ENCODE measurements at regions not wholly inside any gene's neighbourhood (a gene's known extent, or its start where the extent isn't known, plus 50 kb on each side); places are given as distances from the start of the nearest gene placed in this dataset.

- in situ Hi-C loops (cut with MboI; ENCODE audit: low sequenced_read_pairs): no loop called here
Observed at GRCh38 chr18:60146220-60146960, 226.2 kb downstream of the MC4R start.

GRCh38 chr18:60145776-60146175 is 226.8 kb downstream of the MC4R start:
- in situ Hi-C loops (cut with MboI; ENCODE audit: low sequenced_read_pairs): no loop called here

- in situ Hi-C loops (cut with MboI; ENCODE audit: low sequenced_read_pairs): no loop called here
Observed at GRCh38 chr18:60134806-60135205, 235.0 kb downstream of the PMAIP1 start.

GRCh38 chr18:60130284-60130683 is 230.5 kb downstream of the PMAIP1 start:
- in situ Hi-C loops (cut with MboI; ENCODE audit: low sequenced_read_pairs): no loop called here

- in situ Hi-C loops (cut with MboI; ENCODE audit: low sequenced_read_pairs): no loop called here
Observed at GRCh38 chr18:60123031-60123430, 223.2 kb downstream of the PMAIP1 start.

- in situ Hi-C loops (cut with MboI; ENCODE audit: low sequenced_read_pairs): no loop called here
Observed at GRCh38 chr18:60122339-60122738, 222.5 kb downstream of the PMAIP1 start.

GRCh38 chr18:60120231-60120750 is 220.5 kb downstream of the PMAIP1 start:
- in situ Hi-C loops (cut with MboI; ENCODE audit: low sequenced_read_pairs): no loop called here

- in situ Hi-C loops (cut with MboI; ENCODE audit: low sequenced_read_pairs): no loop called here
Observed at GRCh38 chr18:60117321-60117720, 217.5 kb downstream of the PMAIP1 start.

- in situ Hi-C loops (cut with MboI; ENCODE audit: low sequenced_read_pairs): no loop called here
Observed at GRCh38 chr18:60113396-60113795, 213.6 kb downstream of the PMAIP1 start.

GRCh38 chr18:60112369-60112768 is 212.6 kb downstream of the PMAIP1 start:
- in situ Hi-C loops (cut with MboI; ENCODE audit: low sequenced_read_pairs): no loop called here

GRCh38 chr18:60111525-60111924 is 211.7 kb downstream of the PMAIP1 start:
- in situ Hi-C loops (cut with MboI; ENCODE audit: low sequenced_read_pairs): no loop called here

- in situ Hi-C loops (cut with MboI; ENCODE audit: low sequenced_read_pairs): no loop called here
Observed at GRCh38 chr18:60110836-60111235, 211.0 kb downstream of the PMAIP1 start.

GRCh38 chr18:60100778-60101177 is 201.0 kb downstream of the PMAIP1 start:
- in situ Hi-C loops (cut with MboI; ENCODE audit: low sequenced_read_pairs): no loop called here

GRCh38 chr18:60099709-60100108 is 199.9 kb downstream of the PMAIP1 start:
- in situ Hi-C loops (cut with MboI; ENCODE audit: low sequenced_read_pairs): no loop called here

GRCh38 chr18:60096428-60096827 is 196.6 kb downstream of the PMAIP1 start:
- in situ Hi-C loops (cut with MboI; ENCODE audit: low sequenced_read_pairs): no loop called here

GRCh38 chr18:60092073-60092472 is 192.3 kb downstream of the PMAIP1 start:
- in situ Hi-C loops (cut with MboI; ENCODE audit: low sequenced_read_pairs): no loop called here

GRCh38 chr18:60090170-60090569 is 190.4 kb downstream of the PMAIP1 start:
- in situ Hi-C loops (cut with MboI; ENCODE audit: low sequenced_read_pairs): no loop called here

GRCh38 chr18:60082790-60083189 is 183.0 kb downstream of the PMAIP1 start:
- in situ Hi-C loops (cut with MboI; ENCODE audit: low sequenced_read_pairs): no loop called here

GRCh38 chr18:60082282-60082681 is 182.5 kb downstream of the PMAIP1 start:
- in situ Hi-C loops (cut with MboI; ENCODE audit: low sequenced_read_pairs): no loop called here

GRCh38 chr18:60075477-60075876 is 175.7 kb downstream of the PMAIP1 start:
- in situ Hi-C loops (cut with MboI; ENCODE audit: low sequenced_read_pairs): no loop called here

GRCh38 chr18:60070631-60071030 is 170.8 kb downstream of the PMAIP1 start:
- in situ Hi-C loops (cut with MboI; ENCODE audit: low sequenced_read_pairs): no loop called here

GRCh38 chr18:60069145-60069544 is 169.3 kb downstream of the PMAIP1 start:
- in situ Hi-C loops (cut with MboI; ENCODE audit: low sequenced_read_pairs): no loop called here
